ENCODE measurements at regions not wholly inside any gene's neighbourhood (a gene's known extent, or its start where the extent isn't known, plus 50 kb on each side); places are given as distances from the start of the nearest gene placed in this dataset.

DNA sequence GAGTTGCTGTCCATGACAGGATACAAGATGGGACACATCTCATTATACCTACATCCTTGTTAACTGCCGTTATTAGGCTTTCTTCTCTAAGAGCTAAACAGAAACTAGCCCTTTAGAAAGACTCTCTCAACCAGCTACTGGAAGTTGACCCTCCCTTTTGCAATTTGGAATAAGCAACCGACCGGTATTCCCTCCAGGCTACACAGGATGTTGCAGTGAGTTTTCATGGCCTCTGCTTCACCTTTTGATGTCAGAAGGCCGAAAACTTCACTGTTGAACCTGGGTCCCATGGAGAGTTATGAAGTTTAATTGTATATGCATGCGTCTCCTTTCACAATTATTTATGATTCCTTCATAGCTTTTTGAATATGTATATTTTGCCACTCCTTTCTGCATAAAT lies 1042.5 kb upstream of the SPRY2 start:
- TF ChIP-seq, protein P1, sequence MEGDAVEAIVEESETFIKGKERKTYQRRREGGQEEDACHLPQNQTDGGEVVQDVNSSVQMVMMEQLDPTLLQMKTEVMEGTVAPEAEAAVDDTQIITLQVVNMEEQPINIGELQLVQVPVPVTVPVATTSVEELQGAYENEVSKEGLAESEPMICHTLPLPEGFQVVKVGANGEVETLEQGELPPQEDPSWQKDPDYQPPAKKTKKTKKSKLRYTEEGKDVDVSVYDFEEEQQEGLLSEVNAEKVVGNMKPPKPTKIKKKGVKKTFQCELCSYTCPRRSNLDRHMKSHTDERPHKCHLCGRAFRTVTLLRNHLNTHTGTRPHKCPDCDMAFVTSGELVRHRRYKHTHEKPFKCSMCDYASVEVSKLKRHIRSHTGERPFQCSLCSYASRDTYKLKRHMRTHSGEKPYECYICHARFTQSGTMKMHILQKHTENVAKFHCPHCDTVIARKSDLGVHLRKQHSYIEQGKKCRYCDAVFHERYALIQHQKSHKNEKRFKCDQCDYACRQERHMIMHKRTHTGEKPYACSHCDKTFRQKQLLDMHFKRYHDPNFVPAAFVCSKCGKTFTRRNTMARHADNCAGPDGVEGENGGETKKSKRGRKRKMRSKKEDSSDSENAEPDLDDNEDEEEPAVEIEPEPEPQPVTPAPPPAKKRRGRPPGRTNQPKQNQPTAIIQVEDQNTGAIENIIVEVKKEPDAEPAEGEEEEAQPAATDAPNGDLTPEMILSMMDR (IDR thresholded peaks at IDR 0.05), result no peak
- TF ChIP-seq TFCP2L1 (CRISPR knock-in tag; IDR thresholded peaks at IDR 0.05), result no peak
- no peak for TF ChIP-seq POLR2A (IDR thresholded peaks at IDR 0.05; ENCODE audit: low read length)
- TF ChIP-seq, protein P2, sequence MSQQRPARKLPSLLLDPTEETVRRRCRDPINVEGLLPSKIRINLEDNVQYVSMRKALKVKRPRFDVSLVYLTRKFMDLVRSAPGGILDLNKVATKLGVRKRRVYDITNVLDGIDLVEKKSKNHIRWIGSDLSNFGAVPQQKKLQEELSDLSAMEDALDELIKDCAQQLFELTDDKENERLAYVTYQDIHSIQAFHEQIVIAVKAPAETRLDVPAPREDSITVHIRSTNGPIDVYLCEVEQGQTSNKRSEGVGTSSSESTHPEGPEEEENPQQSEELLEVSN (IDR thresholded peaks at IDR 0.05; ENCODE audit: borderline replicate concordance, low read depth), result no peak
- TF ChIP-seq HDAC2 (IDR thresholded peaks at IDR 0.05), result no peak
- no peak for TF ChIP-seq CHD2 (IDR thresholded peaks at IDR 0.05; ENCODE audit: low read length, partially characterized antibody)
- TF ChIP-seq, protein P3, sequence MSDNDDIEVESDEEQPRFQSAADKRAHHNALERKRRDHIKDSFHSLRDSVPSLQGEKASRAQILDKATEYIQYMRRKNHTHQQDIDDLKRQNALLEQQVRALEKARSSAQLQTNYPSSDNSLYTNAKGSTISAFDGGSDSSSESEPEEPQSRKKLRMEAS (IDR thresholded peaks at IDR 0.05), result no peak
- no peak for TF ChIP-seq CHD4 (IDR thresholded peaks at IDR 0.05; ENCODE audit: borderline replicate concordance)

Data from A549 (cell line).